ENCODE measurements at regions not wholly inside any gene's neighbourhood (a gene's known extent, or its start where the extent isn't known, plus 50 kb on each side); places are given as distances from the start of the nearest gene placed in this dataset.
"Not testable (repeated sequence)": the region's sequence is repeated elsewhere in the genome, so short reads cannot be mapped to it uniquely, and the experiment has no call there.

DNA sequence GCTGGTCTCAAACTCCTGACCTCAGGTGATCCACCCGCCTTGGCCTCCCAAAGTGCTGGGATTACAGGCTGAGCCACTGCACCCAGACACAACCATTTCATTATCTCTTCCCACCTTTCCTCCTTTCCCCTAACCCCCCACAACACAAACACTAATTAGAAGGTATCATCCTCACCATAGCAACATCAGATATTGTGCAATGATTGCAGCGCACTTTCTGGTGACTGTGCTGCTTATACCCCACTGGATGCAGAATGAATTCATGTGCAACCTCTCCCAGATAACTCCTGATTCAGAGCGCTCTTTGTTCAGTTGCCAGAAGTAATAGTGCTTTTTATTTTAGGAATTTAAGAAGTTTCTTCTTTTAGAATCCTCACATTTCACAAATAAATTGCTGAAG, 300.1 kb downstream of the CEP170 start:
- not testable (repeated sequence) for TF ChIP-seq POLR2A (IDR thresholded peaks at IDR 0.05)
- TF ChIP-seq, protein P1, sequence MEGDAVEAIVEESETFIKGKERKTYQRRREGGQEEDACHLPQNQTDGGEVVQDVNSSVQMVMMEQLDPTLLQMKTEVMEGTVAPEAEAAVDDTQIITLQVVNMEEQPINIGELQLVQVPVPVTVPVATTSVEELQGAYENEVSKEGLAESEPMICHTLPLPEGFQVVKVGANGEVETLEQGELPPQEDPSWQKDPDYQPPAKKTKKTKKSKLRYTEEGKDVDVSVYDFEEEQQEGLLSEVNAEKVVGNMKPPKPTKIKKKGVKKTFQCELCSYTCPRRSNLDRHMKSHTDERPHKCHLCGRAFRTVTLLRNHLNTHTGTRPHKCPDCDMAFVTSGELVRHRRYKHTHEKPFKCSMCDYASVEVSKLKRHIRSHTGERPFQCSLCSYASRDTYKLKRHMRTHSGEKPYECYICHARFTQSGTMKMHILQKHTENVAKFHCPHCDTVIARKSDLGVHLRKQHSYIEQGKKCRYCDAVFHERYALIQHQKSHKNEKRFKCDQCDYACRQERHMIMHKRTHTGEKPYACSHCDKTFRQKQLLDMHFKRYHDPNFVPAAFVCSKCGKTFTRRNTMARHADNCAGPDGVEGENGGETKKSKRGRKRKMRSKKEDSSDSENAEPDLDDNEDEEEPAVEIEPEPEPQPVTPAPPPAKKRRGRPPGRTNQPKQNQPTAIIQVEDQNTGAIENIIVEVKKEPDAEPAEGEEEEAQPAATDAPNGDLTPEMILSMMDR (IDR thresholded peaks at IDR 0.05) = not testable (repeated sequence)

Measured in breast epithelium (tissue), 3 donors.